IMR-90 (cell line): ENCODE measurements at regions not wholly inside any gene's neighbourhood (a gene's known extent, or its start where the extent isn't known, plus 50 kb on each side); places are given as distances from the start of the nearest gene placed in this dataset.

Experiments used
- ATAC-seq: fragments of 200-7000 bp; cut with Tn5 transposase; 2 replicates; pipeline ENCODE4 v1.9.1; 2020; ENCODE audit warnings: low read depth, mild to moderate bottlenecking, moderate library complexity
- BruUV-seq: library from RNA; stranded (reverse); fragments of 400-500 nt; replicated peaks from 2 replicates; lab custom pipeline; 2021; lab: Mats Ljungman, UMichigan
- CTCF ChIA-PET: fragments of 300-600 bp; formaldehyde crosslinking; extraction: SDS; loops from one replicate; lab custom pipeline; 2021; ENCODE audit warnings: antibody characterized with exemption; lab: Yijun Ruan, JAX
- POLR2A ChIA-PET: fragments of 300-600 bp; sonication (Branson Sonifier 250); formaldehyde crosslinking; loops from one replicate; lab custom pipeline; 2022; ENCODE audit warnings: antibody characterized with exemption; ENCODE audit not compliant: unreplicated experiment; lab: Charles Lee
- DNase-seq: peaks from one replicate; pipeline ENCODE4 v3.0.0; 2013
- H2AFZ ChIP-seq: replicated peaks from 2 replicates; pipeline ENCODE3; 2013; ENCODE audit warnings: low read length, mild to moderate bottlenecking; ENCODE audit not compliant: poor library complexity
- H2AK5ac ChIP-seq: 2 replicates; pipeline ENCODE4 v1.6.1; 2013; ENCODE audit warnings: low read depth, low read length, inconsistent platforms
- H2AK9ac ChIP-seq: replicated peaks from 2 replicates; pipeline ENCODE3; 2013; ENCODE audit warnings: mild to moderate bottlenecking, low read depth, low read length, moderate library complexity; ENCODE audit not compliant: poor library complexity
- H2BK120ac ChIP-seq: 2 replicates; pipeline ENCODE4 v1.6.1; 2013; ENCODE audit warnings: low read depth, low read length, inconsistent platforms
- H2BK15ac ChIP-seq: 3 replicates; pipeline ENCODE4 v1.6.1; 2013; ENCODE audit warnings: low read depth, low read length, inconsistent platforms
- H2BK20ac ChIP-seq: 2 replicates; pipeline ENCODE4 v1.6.1; 2013; ENCODE audit warnings: low read depth, mild to moderate bottlenecking, inconsistent platforms, low read length, moderate library complexity
- H2BK5ac ChIP-seq: 2 replicates; pipeline ENCODE4 v1.6.1; 2013; ENCODE audit warnings: mild to moderate bottlenecking, low read depth, low read length, inconsistent platforms; ENCODE audit not compliant: poor library complexity, severe bottlenecking
- H3K14ac ChIP-seq: replicated peaks from 2 replicates; pipeline ENCODE4 v1.6.1; 2013; ENCODE audit warnings: low read depth, low read length, inconsistent platforms
- H3K18ac ChIP-seq: 2 replicates; pipeline ENCODE4 v1.6.1; 2013; ENCODE audit warnings: low read depth, low read length, control low read depth
- H3K23ac ChIP-seq: 2 replicates; pipeline ENCODE4 v1.6.1; 2013; ENCODE audit warnings: low read depth, low read length, inconsistent platforms
- H3K27ac ChIP-seq: 2 replicates; pipeline ENCODE4 v1.5.1; 2013; ENCODE audit warnings: mild to moderate bottlenecking, control low read depth, low read length; ENCODE audit not compliant: insufficient read depth
- H3K27me3 ChIP-seq: 2 replicates; pipeline ENCODE4 v1.6.1; 2013; ENCODE audit warnings: low read length; ENCODE audit not compliant: control insufficient read depth, insufficient read depth
- H3K36me3 ChIP-seq: 2 replicates; pipeline ENCODE4 v1.6.1; 2013; ENCODE audit warnings: low read length, mixed read lengths; ENCODE audit not compliant: control insufficient read depth, insufficient read depth
- H3K4ac ChIP-seq: 2 replicates; pipeline ENCODE4 v1.6.1; 2013; ENCODE audit warnings: low read depth, low read length, inconsistent platforms
- H3K4me1 ChIP-seq: 2 replicates; pipeline ENCODE4 v1.6.1; 2013; ENCODE audit warnings: low read length, mixed read lengths; ENCODE audit not compliant: control insufficient read depth, insufficient read depth
- H3K4me2 ChIP-seq: 2 replicates; pipeline ENCODE4 v1.6.1; 2013; ENCODE audit warnings: low read depth, mild to moderate bottlenecking, control low read depth, low read length, moderate library complexity
- H3K4me3 ChIP-seq: 2 replicates; pipeline ENCODE4 v1.5.1; 2013; ENCODE audit warnings: low read depth, mild to moderate bottlenecking, control low read depth, low read length, moderate library complexity; ENCODE audit not compliant: insufficient read depth
- H3K56ac ChIP-seq: 2 replicates; pipeline ENCODE4 v1.6.1; 2013; ENCODE audit warnings: low read length, inconsistent platforms; ENCODE audit not compliant: insufficient read depth; ENCODE audit errors: extremely low read depth
- H3K79me1 ChIP-seq, 2 experiments: 2 replicates each; pipeline ENCODE4 v1.6.1; 2013; ENCODE audit warnings: low read length in 2 of 2, inconsistent platforms in 1 of 2, low read depth in 1 of 2
- H3K9ac ChIP-seq: 2 replicates; pipeline ENCODE4 v1.6.1; 2013; ENCODE audit warnings: low read depth, low read length, control low read depth
- H3K9me1 ChIP-seq: 2 replicates; pipeline ENCODE4 v1.6.1; 2013; ENCODE audit warnings: low read length, inconsistent platforms; ENCODE audit not compliant: insufficient read depth
- H3K9me3 ChIP-seq: 2 replicates; pipeline ENCODE4 v1.6.1; 2013; ENCODE audit warnings: low read length; ENCODE audit not compliant: control insufficient read depth, insufficient read depth
- H4K20me1 ChIP-seq: 2 replicates; pipeline ENCODE4 v1.6.1; 2013; ENCODE audit warnings: low read length, inconsistent platforms; ENCODE audit not compliant: insufficient read depth
- H4K5ac ChIP-seq: 2 replicates; pipeline ENCODE4 v1.6.1; 2013; ENCODE audit warnings: mild to moderate bottlenecking, low read depth, low read length, control low read depth
- H4K8ac ChIP-seq, 2 experiments: 2 replicates each; pipeline ENCODE4 v1.6.1; 2013; ENCODE audit warnings: low read depth in 2 of 2, low read length in 2 of 2, control low read depth in 1 of 2, inconsistent platforms in 1 of 2
- H4K91ac ChIP-seq: 2 replicates; pipeline ENCODE4 v1.6.1; 2013; ENCODE audit warnings: low read depth, low read length, inconsistent platforms; ENCODE audit not compliant: insufficient read depth
- CEBPB ChIP-seq: IDR thresholded peaks from 2 replicates; pipeline ENCODE4 v1.6.1; 2012; ENCODE audit warnings: low read depth, low read length, improper control_type of control experiment
- NFE2L2 ChIP-seq: fragments of 150-350 bp; IDR thresholded peaks from 2 replicates; pipeline ENCODE4 v1.6.1; 2016; ENCODE audit warnings: low read depth, mild to moderate bottlenecking, low read length
- WGBS, 2 experiments: methylation state at CpG; one replicate each; pipeline versions ENCODE4 v1.1.5 to v1.1.7; 2013; ENCODE audit warnings: missing lambda C conversion rate in 2 of 2; ENCODE audit not compliant: insufficient read length in 1 of 2; ENCODE audit errors: extremely low coverage in 2 of 2; 5-methylcytosine and 5-hydroxymethylcytosine counted together
- dilution Hi-C: fragments of 300-500 bp; cut with HindIII; formaldehyde crosslinking; loops from one replicate; pipeline ENCODE4 v1.14.3; 2018; ENCODE audit warnings: low sequenced_read_pairs; ENCODE audit not compliant: unreplicated experiment
- in situ Hi-C: fragments of 300-500 bp; cut with MboI; formaldehyde crosslinking; loops from 3 replicates; pipeline ENCODE4 v1.14.3; 2019; ENCODE audit warnings: low sequenced_read_pairs, inconsistent platforms, mixed read lengths
- intact Hi-C: fragments of 100-400 bp; cut with micrococcal nuclease; formaldehyde crosslinking; loops from 2 replicates; pipeline ENCODE4 v1.10.0; 2022

DNA sequence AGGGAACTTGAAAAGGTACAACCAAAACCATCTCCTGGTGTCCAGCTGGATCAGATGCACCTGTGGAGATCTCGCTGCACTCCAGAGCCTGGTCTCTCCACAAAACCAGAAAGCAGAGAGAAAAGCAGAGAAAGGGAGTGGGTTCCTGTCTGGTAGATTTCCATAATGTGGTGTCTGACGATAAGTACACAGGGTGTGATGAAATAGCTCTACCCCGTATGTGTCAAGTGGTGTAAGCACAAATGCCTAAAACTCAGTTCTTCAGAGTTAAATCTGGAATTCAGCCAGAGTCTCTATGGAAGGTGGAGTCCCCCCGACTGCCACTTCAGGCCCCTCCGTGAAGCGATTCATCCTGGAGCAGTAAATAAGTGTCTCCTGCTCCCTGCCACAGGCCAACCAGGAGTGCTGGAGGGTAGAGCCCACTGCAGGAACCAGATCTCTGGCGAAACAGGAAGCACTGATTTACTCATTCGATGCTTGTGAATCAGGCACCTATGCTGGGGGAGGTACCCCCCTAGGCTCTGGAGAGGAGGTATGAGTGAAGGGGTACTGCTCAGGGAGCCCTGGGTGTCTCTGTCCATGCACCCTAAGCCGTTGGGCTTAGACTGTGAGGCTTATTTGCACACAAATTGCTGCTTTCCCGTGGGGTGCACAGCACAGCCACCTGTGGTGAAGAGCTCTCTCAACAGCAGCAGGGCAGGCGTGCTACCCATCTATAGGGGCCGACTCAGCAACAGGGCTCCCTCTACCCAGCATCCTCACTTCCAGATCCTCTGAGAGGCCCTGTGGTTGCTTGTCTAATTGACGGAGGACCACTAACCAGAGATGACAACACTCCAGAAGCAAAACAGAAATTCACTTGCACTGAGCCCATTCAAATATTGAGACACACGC, 97.1 kb upstream of the MYOCD start:
- 0 out of 2 replicates have a peak overlapping the region, but pooled peaks have one; percentile 69 for H2BK20ac ChIP-seq
- no peak overlapping the region for H2BK5ac ChIP-seq
- H2BK15ac ChIP-seq = 0 out of 3 replicates have a peak overlapping the region, but pooled peaks have one; percentile 85
- no peak overlapping the region for H2AK9ac ChIP-seq
- H3K9me3 ChIP-seq = no peaks in the 10 kb centered on the region
- no peak overlapping the region for H3K18ac ChIP-seq
- no peak for DNase-seq
- in situ Hi-C loops = no loop called here
- intact Hi-C loops = no loop called here
- H3K79me1 ChIP-seq = no peaks in the 10 kb centered on the region
- H4K8ac ChIP-seq = peak overlapping the region in 1 of 2 experiments; percentile 18; a peak in 3 of 4 replicates
- TF ChIP-seq NFE2L2 = no peak
- TF ChIP-seq CEBPB = peak; percentile 48
- 55% methylated on average over 8 of the region's 14 CpGs; no CpG with 5 or more reads in 1 of the 2 experiments for WGBS, 2 experiments
- no peaks in the 10 kb centered on the region for H4K20me1 ChIP-seq
- peak overlapping the region; percentile 54; the same call in 1 of the 2 replicates for H2AK5ac ChIP-seq
- peak overlapping the region; percentile 38 for H4K91ac ChIP-seq
- no peak overlapping the region for H3K27ac ChIP-seq
- H2AFZ ChIP-seq = peak overlapping the region; percentile 77
- H3K27me3 ChIP-seq = no peaks in the 10 kb centered on the region
- no peak; the same call in 1 of the 2 replicates for ATAC-seq
- ChIA-PET CTCF (interaction anchor here (0.7 kb wide), 1 partner anchor 12 kb away, joined by 3 read pairs; no protein-coding TSS in a partner anchor), POLR2A (no interaction called here)
- H3K4ac ChIP-seq = peak overlapping the region; percentile 67
- H3K4me3 ChIP-seq = no peak overlapping the region
- BruUV-seq = no TSS peak
- H4K5ac ChIP-seq = no peak overlapping the region
- no peak overlapping the region for H3K56ac ChIP-seq
- dilution Hi-C loops = no loop called here
- no peak overlapping the region for H3K4me2 ChIP-seq
- H2BK120ac ChIP-seq = peak overlapping the region; percentile 72
- 0 out of 2 replicates have a peak overlapping the region, but pooled peaks have one; percentile 1 for H3K14ac ChIP-seq
- no peak overlapping the region for H3K9ac ChIP-seq
- no peak overlapping the region for H3K23ac ChIP-seq
- no peaks in the 10 kb centered on the region for H3K36me3 ChIP-seq
- peaks cover 8% of the 10 kb centered on the region for H3K9me1 ChIP-seq
- H3K4me1 ChIP-seq = peaks cover 8% of the 10 kb centered on the region
